HG02852 (cell line): ENCODE measurements at regions not wholly inside any gene's neighbourhood (a gene's known extent, or its start where the extent isn't known, plus 50 kb on each side); places are given as distances from the start of the nearest gene placed in this dataset.

Experiments used
- ATAC-seq: cut with Tn5 transposase; IDR thresholded peaks from one replicate; pipeline ENCODE4 v1.9.1; 2021; ENCODE audit warnings: mild to moderate bottlenecking, moderate library complexity; ENCODE audit not compliant: unreplicated experiment

DNA sequence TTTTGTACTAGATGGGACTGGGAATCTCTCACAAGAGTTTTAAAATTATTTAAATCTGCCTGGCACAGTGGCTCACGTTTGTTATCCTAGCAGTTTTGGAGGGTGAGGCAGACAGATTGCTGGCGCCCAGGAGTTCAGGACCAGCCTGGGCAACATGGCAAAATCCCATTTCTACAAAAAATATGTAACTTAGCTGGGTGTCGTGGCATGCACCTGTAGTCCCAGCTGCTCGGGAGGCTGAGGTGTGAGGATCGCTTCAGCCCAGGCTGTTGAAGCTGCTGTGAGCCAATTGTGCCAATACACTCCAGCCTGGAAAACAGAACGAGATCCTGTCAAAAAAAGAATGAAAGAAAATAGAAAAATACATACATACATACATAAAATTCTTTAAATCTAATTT is 685.7 kb upstream of the PIK3C3 start:
- no peak for ATAC-seq

- ATAC-seq, result no peak
Observed at GRCh38 chr18:41268271-41268670, 686.8 kb upstream of the PIK3C3 start.

GRCh38 chr18:41266616-41267015 is 688.4 kb upstream of the PIK3C3 start:
- no peak for ATAC-seq

DNA sequence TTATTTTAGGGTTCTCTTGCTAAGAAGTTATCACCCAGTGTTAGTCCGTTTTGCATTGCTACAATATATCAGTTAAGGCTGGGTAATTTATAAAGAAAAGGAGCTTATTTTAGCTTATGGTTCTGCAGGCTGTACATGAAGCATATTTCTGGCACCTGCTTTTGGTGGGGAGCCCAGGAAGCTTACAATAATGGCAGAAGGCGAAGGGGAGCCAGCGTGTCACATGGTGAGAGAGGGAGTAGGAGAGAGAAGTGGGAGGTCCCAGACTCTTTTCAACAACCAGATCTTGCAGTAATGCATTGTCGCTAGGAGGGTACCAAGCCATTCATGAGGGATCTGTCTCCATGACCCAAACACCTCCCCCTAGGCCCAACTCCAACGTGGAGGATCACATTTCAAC is 688.8 kb upstream of the PIK3C3 start:
- ATAC-seq, result no peak

- ATAC-seq, result no peak
Observed at GRCh38 chr18:41265047-41265446, 690.0 kb upstream of the PIK3C3 start.

GRCh38 chr18:41263956-41264355 is 691.1 kb upstream of the PIK3C3 start:
- no peak for ATAC-seq

DNA sequence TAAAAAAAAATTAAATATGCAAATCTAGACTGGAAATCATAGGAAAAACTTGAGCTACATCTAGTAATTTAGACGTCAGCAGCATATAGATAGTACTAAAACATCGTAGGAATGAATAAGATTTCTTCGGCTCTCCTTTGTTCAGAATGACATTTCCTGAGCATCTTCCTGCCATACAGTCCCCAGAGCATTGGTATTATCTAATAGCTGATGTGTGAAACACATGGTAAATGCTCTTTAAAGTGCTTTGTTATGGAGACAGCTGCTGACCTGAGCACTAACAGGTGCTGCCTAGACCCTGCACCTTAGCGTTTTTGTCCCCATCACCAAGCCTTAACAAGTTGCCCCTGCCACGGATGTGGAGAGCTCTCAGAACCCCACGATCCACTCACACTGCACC is 692.3 kb upstream of the PIK3C3 start:
- ATAC-seq, result no peak

- ATAC-seq, result no peak
Observed at GRCh38 chr18:41244591-41245037, 710.4 kb upstream of the PIK3C3 start.

- ATAC-seq, result no peak
Observed at GRCh38 chr18:41237317-41237716, 717.7 kb upstream of the PIK3C3 start.

GRCh38 chr18:41231681-41232080 is 723.4 kb upstream of the PIK3C3 start:
- no peak for ATAC-seq

GRCh38 chr18:41227993-41228392 is 727.0 kb upstream of the PIK3C3 start:
- ATAC-seq, result no peak

DNA sequence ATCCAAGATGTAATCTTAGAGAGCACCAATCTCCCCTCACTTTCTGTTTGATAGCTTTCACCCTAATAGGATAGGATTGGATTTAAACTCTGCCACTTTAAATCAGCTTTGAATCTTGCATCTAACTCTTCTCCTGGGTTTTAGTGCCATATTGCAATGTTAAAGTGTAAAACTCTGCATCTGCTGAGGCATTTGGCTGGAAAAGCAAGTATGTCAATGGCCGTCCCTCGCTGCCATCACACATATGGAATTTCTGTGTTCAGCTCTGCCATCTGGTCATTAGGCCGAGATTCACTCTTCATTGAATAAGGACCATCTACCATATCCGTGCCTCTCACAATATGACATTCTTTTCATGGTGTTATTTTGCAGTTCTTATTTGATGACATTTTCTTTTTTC is 728.1 kb upstream of the PIK3C3 start:
- no peak for ATAC-seq

- no peak for ATAC-seq
Observed at GRCh38 chr18:41226186-41226585, 728.8 kb upstream of the PIK3C3 start.

GRCh38 chr18:41216341-41217003 is 738.6 kb upstream of the PIK3C3 start:
- ATAC-seq, result no peak

GRCh38 chr18:41207706-41208105 is 747.3 kb upstream of the PIK3C3 start:
- no peak for ATAC-seq

GRCh38 chr18:41206341-41206830 is 748.6 kb upstream of the PIK3C3 start:
- no peak for ATAC-seq

DNA sequence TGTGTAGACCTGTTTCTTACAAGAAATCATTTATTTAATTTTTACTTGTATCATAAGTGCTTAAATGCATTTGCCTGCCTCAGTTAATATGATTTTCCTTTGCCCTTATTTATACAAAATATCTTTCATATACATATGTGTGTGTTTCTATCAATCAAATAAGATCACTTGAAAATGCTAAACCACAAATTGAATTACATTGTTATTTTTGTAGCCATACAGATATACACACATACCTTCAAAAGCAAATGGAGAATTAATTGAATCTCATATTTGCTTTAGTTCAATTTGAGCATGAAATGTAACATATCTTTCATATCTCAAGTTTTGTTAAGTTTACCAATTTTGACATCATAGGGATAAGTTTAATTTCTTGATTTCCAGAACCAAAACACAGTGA is 755.8 kb upstream of the PIK3C3 start:
- ATAC-seq, result no peak

- no peak for ATAC-seq
Observed at GRCh38 chr18:41197967-41198366, 757.1 kb upstream of the PIK3C3 start.

DNA sequence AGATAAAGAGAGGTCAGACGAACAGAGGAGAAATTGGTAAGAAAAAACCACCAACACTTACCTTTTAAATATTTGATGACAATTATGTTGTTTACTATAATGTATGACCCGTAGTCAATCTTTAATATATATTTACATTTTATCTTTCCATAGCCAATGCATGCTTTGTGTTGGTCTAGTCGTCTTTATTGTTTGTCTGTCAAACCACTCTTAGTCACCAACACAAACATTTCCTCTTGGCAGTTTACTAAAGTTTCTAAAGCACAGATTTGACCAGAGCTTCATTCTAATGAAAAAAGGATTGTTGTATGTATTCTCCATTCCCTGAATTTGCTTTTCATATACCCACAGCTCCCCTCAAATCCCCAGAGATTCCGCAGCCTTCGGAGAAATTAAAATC is 784.7 kb upstream of the PIK3C3 start:
- no peak for ATAC-seq

DNA sequence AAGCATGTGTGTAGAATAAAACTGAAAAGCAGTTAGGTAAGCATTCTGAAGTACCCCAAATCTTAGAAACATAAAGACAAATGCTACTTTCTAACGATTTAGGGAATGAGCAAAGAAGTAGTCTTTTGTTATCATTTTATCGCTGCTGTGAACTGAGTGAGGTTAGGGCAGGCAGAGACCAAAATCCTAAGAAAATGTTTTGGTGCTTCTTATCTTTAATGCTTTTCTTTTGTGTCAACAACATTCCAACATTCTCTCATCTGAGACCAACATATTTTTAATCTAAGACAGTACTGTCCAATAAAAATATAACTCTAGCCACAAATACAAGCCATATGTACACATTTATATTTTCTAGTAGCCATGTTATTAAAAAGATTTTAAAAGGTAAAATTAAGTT is 789.4 kb upstream of the PIK3C3 start:
- no peak for ATAC-seq

GRCh38 chr18:41162781-41163180 is 792.3 kb upstream of the PIK3C3 start:
- ATAC-seq, result no peak

- no peak for ATAC-seq
Observed at GRCh38 chr18:41162191-41162590, 792.8 kb upstream of the PIK3C3 start.
